ENCODE measurements at regions not wholly inside any gene's neighbourhood (a gene's known extent, or its start where the extent isn't known, plus 50 kb on each side); places are given as distances from the start of the nearest gene placed in this dataset.

DNA sequence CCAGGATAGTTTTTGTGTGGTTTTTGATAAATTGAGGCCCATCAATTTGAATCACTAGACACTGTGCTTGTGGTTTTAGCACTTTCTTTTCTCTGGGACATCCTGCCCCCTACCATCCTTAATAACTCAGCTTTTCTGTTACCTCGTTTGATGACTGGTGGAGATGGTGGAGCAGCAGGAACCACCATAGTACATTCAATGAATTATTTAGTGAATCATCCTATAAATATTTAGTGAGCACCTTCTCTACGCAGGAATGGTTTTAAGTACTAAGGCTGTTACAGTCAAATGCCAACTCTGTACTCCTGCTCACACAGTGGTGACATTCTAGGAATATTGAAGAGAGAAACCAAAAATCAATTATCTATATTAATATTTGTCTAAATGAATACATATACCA lies 585.2 kb downstream of the HAO1 start (continued):
- TF ChIP-seq, protein P1, sequence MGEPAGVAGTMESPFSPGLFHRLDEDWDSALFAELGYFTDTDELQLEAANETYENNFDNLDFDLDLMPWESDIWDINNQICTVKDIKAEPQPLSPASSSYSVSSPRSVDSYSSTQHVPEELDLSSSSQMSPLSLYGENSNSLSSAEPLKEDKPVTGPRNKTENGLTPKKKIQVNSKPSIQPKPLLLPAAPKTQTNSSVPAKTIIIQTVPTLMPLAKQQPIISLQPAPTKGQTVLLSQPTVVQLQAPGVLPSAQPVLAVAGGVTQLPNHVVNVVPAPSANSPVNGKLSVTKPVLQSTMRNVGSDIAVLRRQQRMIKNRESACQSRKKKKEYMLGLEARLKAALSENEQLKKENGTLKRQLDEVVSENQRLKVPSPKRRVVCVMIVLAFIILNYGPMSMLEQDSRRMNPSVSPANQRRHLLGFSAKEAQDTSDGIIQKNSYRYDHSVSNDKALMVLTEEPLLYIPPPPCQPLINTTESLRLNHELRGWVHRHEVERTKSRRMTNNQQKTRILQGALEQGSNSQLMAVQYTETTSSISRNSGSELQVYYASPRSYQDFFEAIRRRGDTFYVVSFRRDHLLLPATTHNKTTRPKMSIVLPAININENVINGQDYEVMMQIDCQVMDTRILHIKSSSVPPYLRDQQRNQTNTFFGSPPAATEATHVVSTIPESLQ (CRISPR knock-in tag; conservative IDR thresholded peaks at IDR 0.05) = no peak
- TF ChIP-seq AKAP8 (CRISPR knock-in tag; IDR thresholded peaks at IDR 0.05) = no peak
- TF ChIP-seq TGIF2 (CRISPR knock-in tag; IDR thresholded peaks at IDR 0.05) = no peak
- no peak for TF ChIP-seq ZNF282 (IDR thresholded peaks at IDR 0.05; ENCODE audit: partially characterized antibody)
- no peak for TF ChIP-seq TBX2 (CRISPR knock-in tag; IDR thresholded peaks at IDR 0.05; ENCODE audit: borderline replicate concordance)
- no peak for TF ChIP-seq KMT2B (CRISPR knock-in tag; IDR thresholded peaks at IDR 0.05)
- no peak for TF ChIP-seq RBFOX2 (IDR thresholded peaks at IDR 0.05; ENCODE audit: low read depth, low read length)
- TF ChIP-seq NFE2L1 (CRISPR knock-in tag; IDR thresholded peaks at IDR 0.05; ENCODE audit: borderline replicate concordance) = no peak
- no peak for TF ChIP-seq ZEB1 (IDR thresholded peaks at IDR 0.05; ENCODE audit: insufficient replicate concordance, low read depth)
- TF ChIP-seq HNRNPLL (IDR thresholded peaks at IDR 0.05; ENCODE audit: low read depth, low read length, poor library complexity, severe bottlenecking) = no peak

DNA sequence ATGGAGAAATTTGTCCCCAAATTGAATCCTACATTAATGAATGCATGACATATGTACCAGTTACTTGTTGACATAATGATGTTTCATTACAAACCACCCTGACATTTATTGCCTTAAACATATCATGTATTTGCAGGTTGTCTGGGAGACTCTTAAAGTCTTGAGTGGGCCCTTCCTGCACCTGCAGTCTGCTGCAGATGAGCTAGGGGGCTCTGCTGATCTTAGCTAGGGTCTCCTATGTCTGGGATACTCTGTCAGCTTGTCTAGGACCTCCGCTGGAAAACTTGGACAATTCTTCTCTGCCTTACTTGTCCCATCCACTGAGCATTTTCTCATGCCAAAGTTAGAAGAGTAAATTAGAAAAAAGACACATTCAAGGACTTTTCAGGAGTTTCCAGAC lies 581.6 kb downstream of the HAO1 start:
- peak; percentile 47; the same call in 2 of the 3 replicates for ATAC-seq
- no peak for FAIRE-seq
- Histone ChIP-seq H4K20me1 (ENCODE audit: insufficient read depth, low read length) (no peaks in the 10 kb centered on the region), H3K4me1 (ENCODE audit: insufficient read depth, low read length) (no peaks in the 10 kb centered on the region), H3K4me2 (ENCODE audit: low read depth, low read length) (no peak overlapping the region), H3K9ac (ENCODE audit: insufficient read depth, low read depth, low read length) (no peak overlapping the region), H3K9me3 (ENCODE audit: low read length) (no peaks in the 10 kb centered on the region), H3K27me3 (ENCODE audit: control insufficient read depth in 1 of 2, insufficient read depth in 2 of 2, low read length in 2 of 2) (no peaks in the 10 kb centered on the region), H3K4me3 (replicated peaks in 1 of 3; ENCODE audit: insufficient read depth in 1 of 3, low read depth in 2 of 3, low read length in 3 of 3) (no peak overlapping the region), H3K36me3 (replicated peaks in 1 of 2; ENCODE audit: control insufficient read depth in 1 of 2, insufficient read depth in 2 of 2, low read length in 2 of 2) (no peaks in the 10 kb centered on the region), H3K27ac (ENCODE audit: extremely low read length, insufficient read depth, low read length) (no peak overlapping the region), H2AFZ (ENCODE audit: low read length) (no peak overlapping the region), H3K79me2 (ENCODE audit: insufficient read depth, low read length) (no peaks in the 10 kb centered on the region)
- no TSS peak for BruUV-seq (replicated peaks)
- ChIA-PET CTCF (ENCODE audit: low intra/inter-chr PET ratio, low total read pairs) (no interaction called here), POLR2A (no interaction called here)
- 0% methylated on average over 1 of the region's 1 CpG for whole genome bisulfite sequencing (ENCODE audit: low lambda C conversion rate)
- TF ChIP-seq, protein P2, sequence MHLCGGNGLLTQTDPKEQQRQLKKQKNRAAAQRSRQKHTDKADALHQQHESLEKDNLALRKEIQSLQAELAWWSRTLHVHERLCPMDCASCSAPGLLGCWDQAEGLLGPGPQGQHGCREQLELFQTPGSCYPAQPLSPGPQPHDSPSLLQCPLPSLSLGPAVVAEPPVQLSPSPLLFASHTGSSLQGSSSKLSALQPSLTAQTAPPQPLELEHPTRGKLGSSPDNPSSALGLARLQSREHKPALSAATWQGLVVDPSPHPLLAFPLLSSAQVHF (CRISPR knock-in tag; IDR thresholded peaks at IDR 0.05) = no peak
- TF ChIP-seq, protein P3, sequence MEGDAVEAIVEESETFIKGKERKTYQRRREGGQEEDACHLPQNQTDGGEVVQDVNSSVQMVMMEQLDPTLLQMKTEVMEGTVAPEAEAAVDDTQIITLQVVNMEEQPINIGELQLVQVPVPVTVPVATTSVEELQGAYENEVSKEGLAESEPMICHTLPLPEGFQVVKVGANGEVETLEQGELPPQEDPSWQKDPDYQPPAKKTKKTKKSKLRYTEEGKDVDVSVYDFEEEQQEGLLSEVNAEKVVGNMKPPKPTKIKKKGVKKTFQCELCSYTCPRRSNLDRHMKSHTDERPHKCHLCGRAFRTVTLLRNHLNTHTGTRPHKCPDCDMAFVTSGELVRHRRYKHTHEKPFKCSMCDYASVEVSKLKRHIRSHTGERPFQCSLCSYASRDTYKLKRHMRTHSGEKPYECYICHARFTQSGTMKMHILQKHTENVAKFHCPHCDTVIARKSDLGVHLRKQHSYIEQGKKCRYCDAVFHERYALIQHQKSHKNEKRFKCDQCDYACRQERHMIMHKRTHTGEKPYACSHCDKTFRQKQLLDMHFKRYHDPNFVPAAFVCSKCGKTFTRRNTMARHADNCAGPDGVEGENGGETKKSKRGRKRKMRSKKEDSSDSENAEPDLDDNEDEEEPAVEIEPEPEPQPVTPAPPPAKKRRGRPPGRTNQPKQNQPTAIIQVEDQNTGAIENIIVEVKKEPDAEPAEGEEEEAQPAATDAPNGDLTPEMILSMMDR (CRISPR knock-in tag; IDR thresholded peaks at IDR 0.05) = peak; percentile 24
- TF ChIP-seq ZNF446 (CRISPR knock-in tag; IDR thresholded peaks at IDR 0.05) = no peak
- intact Hi-C loops (cut with micrococcal nuclease; ENCODE audit: unreplicated experiment) (no loop called here), in situ Hi-C loops (cut with HindIII; ENCODE audit: extremely low pct_ligation_motif_present, low pct_unique_long_range_greater_than_20kb) (no loop called here)
- no peak for DNase-seq (ENCODE audit: low spot score)
